ENCODE measurements at regions not wholly inside any gene's neighbourhood (a gene's known extent, or its start where the extent isn't known, plus 50 kb on each side); places are given as distances from the start of the nearest gene placed in this dataset.

GRCh38 chr14:95445161-95445560, 71.3 kb downstream of the SYNE3 start:
- no peak overlapping the region for H2AFZ ChIP-seq (ENCODE audit: low read depth, low read length, poor library complexity, severe bottlenecking)
- no peak for ATAC-seq
- H3K79me2 ChIP-seq (ENCODE audit: insufficient read depth, low read length): no peaks in the 10 kb centered on the region
- no peaks in the 10 kb centered on the region for H3K9me2 ChIP-seq (ENCODE audit: insufficient read depth)
- no peaks in the 10 kb centered on the region for H3K9me3 ChIP-seq (ENCODE audit: control insufficient read depth in 1 of 2, insufficient read depth in 1 of 2, low read depth in 1 of 2, low read length in 2 of 2)
- TF ChIP-seq JUND (IDR thresholded peaks at IDR 0.05): no peak
- no peak for TF ChIP-seq TCF7L2 (IDR thresholded peaks at IDR 0.05; ENCODE audit: borderline replicate concordance, extremely low read depth, insufficient read depth, insufficient read length)
- TF ChIP-seq ZNF274 (IDR thresholded peaks at IDR 0.05; ENCODE audit: low read depth, low read length): no peak
- no peak for TF ChIP-seq ZFX (IDR thresholded peaks at IDR 0.05)
- no peak for TF ChIP-seq CTCF (IDR thresholded peaks at IDR 0.05 in 2 of 3, conservative IDR thresholded peaks at IDR 0.05 in 1 of 3; ENCODE audit: borderline replicate concordance in 1 of 3, insufficient read depth in 1 of 3, low read depth in 2 of 3, low read length in 2 of 3)
- TF ChIP-seq CEBPB (IDR thresholded peaks at IDR 0.05; ENCODE audit: low read depth): no peak
- no peak for TF ChIP-seq EZH2phosphoT487 (IDR thresholded peaks at IDR 0.05; ENCODE audit: borderline replicate concordance)
- no peak for TF ChIP-seq EGR1 (IDR thresholded peaks at IDR 0.05; ENCODE audit: low read depth)
- ChIA-PET CTCF (interaction anchor here (0.7 to 1.5 kb wide), 3 partner anchors 13 to 82 kb away, joined by 3 to 4 read pairs (median 3); no protein-coding TSS in a partner anchor), RAD21 (ENCODE audit: low non-redundant PET in 1 of 2, low total read pairs in 2 of 2, uncharacterized antibody in 2 of 2, unreplicated experiment in 2 of 2) (interaction anchor here in 1 of 2 experiments (0.8 kb wide), 1 partner anchor 88 kb away, joined by 3 read pairs; no protein-coding TSS in a partner anchor), POLR2A (no interaction called here)
- no peak overlapping the region for H3K4me2 ChIP-seq (ENCODE audit: low read length)
- H3K27ac ChIP-seq (ENCODE audit: low read depth, low read length): no peak overlapping the region
- H3K27me3 ChIP-seq (ENCODE audit: insufficient read depth, low read length): no peaks in the 10 kb centered on the region
- H3K4me3 ChIP-seq (replicated peaks in 1 of 2; ENCODE audit: low read depth in 1 of 2, low read length in 2 of 2): no peak overlapping the region
- intact Hi-C loops (cut with micrococcal nuclease): no loop called here
- peaks cover 0 to 7% of the 10 kb centered on the region in 2 experiments; a peak in 1 of 4 replicates for H3K4me1 ChIP-seq (ENCODE audit: control insufficient read depth in 1 of 2, insufficient read depth in 2 of 2, low read length in 2 of 2)
- no TSS peak for BruUV-seq (replicated peaks)
- no peak for DNase-seq (ENCODE audit: low read depth, low spot score)
- no peaks in the 10 kb centered on the region for H3K36me3 ChIP-seq (ENCODE audit: control insufficient read depth in 1 of 2, insufficient read depth in 2 of 2, low read length in 2 of 2)
- H3K9ac ChIP-seq (ENCODE audit: low read length): no peak overlapping the region
- H4K20me1 ChIP-seq (ENCODE audit: insufficient read depth): no peaks in the 10 kb centered on the region

Measured in HCT116 (cell line).